Kidney (tissue), 13 donors: ENCODE measurements at regions not wholly inside any gene's neighbourhood (a gene's known extent, or its start where the extent isn't known, plus 50 kb on each side); places are given as distances from the start of the nearest gene placed in this dataset.
"Not testable (repeated sequence)": the region's sequence is repeated elsewhere in the genome, so short reads cannot be mapped to it uniquely, and the experiment has no call there.

Experiments used
- DNase-seq, 5 donors: peaks; one replicate each; pipeline ENCODE4 v3.0.0-alpha.2; 2013 to 2020
- FAIRE-seq: peaks from 2 replicates; lab custom pipeline; 2012; peaks lifted over from hg19 to GRCh38; lab: Jason Lieb, UNC
- H3K27ac ChIP-seq, 2 donors: one replicate each; pipeline ENCODE4 v1.7.0; 2013; ENCODE audit warnings: low read depth in 2 of 2, low read length in 2 of 2, inconsistent platforms in 1 of 2
- H3K27me3 ChIP-seq: one replicate; pipeline ENCODE4 v1.7.1; 2013; ENCODE audit warnings: low read length, inconsistent platforms; ENCODE audit not compliant: control insufficient read depth, insufficient read depth
- H3K36me3 ChIP-seq, 3 donors: one replicate each; pipeline versions ENCODE4 v1.7.0 to v1.7.1; 2013; ENCODE audit warnings: low read length in 3 of 3, control low read depth in 1 of 3, inconsistent platforms in 1 of 3; ENCODE audit not compliant: insufficient read depth in 3 of 3, control insufficient read depth in 2 of 3
- H3K4me1 ChIP-seq, 3 donors: one replicate each; pipeline versions ENCODE4 v1.7.0 to v1.7.1; 2013; ENCODE audit warnings: low read length in 3 of 3, inconsistent platforms in 1 of 3, low read depth in 1 of 3; ENCODE audit not compliant: control insufficient read depth in 2 of 3, insufficient read depth in 2 of 3
- H3K4me3 ChIP-seq, 3 donors: one replicate each; pipeline versions ENCODE4 v1.7.0 to v1.8.1; 2013; ENCODE audit warnings: low read length in 3 of 3, control low read depth in 1 of 3, inconsistent platforms in 1 of 3
- H3K9ac ChIP-seq, 3 donors: one replicate each; pipeline versions ENCODE4 v1.7.0 to v1.7.1; 2013; ENCODE audit warnings: low read length in 3 of 3, control low read depth in 1 of 3, inconsistent platforms in 1 of 3
- H3K9me3 ChIP-seq, 3 donors: one replicate each; pipeline versions ENCODE4 v1.7.0 to v1.7.1; 2013; ENCODE audit warnings: low read length in 3 of 3, control low read depth in 1 of 3, inconsistent platforms in 1 of 3; ENCODE audit not compliant: control insufficient read depth in 2 of 3, insufficient read depth in 1 of 3
- intact Hi-C: fragments of 100-400 bp; cut with DNase I; formaldehyde crosslinking; loops from one replicate; pipeline ENCODE4 v1.11.1; 2022
- TF ChIP-seq, protein P1 (sequence below): IDR thresholded peaks from 3 replicates; pipeline ENCODE4 v1.5.1; 2012; ENCODE audit warnings: mild to moderate bottlenecking, moderate library complexity, borderline replicate concordance; ENCODE audit not compliant: insufficient read depth; ENCODE audit errors: extremely low read depth
- donor health status: control.
- donor health status: control.
- donor health status: control.
- donor health status: control.
- donor health status: control.
- donor health status: DM: yes; HTN: yes; CAD: no.
- donor health status: Normal renal cell carcinoma (clear cell type).

DNA sequence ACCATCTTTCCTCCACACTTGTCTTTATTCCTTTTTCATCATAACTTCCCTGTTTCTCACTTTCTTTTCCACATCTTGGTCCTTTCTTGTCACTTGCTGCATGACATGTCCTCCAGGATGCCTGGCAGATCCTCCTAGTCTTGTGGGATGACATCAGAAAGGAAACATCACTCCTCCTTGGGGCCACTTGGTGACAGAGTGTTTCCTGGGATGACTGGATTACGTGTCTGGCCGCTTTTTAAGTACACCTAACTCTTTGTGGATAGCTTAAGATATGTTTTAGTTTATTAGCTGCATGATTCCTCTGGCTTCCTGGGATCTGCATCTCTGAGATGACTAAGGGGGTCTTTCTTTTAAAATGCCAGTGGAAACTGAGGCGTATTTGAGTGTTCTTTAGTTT lies 363.5 kb upstream of the FRG2C start:
- peak in 1 of 5 donors; percentile 25 for DNase-seq
- H3K9me3 ChIP-seq, result no peaks in the 10 kb centered on the region
- TF ChIP-seq, protein P1, sequence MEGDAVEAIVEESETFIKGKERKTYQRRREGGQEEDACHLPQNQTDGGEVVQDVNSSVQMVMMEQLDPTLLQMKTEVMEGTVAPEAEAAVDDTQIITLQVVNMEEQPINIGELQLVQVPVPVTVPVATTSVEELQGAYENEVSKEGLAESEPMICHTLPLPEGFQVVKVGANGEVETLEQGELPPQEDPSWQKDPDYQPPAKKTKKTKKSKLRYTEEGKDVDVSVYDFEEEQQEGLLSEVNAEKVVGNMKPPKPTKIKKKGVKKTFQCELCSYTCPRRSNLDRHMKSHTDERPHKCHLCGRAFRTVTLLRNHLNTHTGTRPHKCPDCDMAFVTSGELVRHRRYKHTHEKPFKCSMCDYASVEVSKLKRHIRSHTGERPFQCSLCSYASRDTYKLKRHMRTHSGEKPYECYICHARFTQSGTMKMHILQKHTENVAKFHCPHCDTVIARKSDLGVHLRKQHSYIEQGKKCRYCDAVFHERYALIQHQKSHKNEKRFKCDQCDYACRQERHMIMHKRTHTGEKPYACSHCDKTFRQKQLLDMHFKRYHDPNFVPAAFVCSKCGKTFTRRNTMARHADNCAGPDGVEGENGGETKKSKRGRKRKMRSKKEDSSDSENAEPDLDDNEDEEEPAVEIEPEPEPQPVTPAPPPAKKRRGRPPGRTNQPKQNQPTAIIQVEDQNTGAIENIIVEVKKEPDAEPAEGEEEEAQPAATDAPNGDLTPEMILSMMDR, result no peak

DNA sequence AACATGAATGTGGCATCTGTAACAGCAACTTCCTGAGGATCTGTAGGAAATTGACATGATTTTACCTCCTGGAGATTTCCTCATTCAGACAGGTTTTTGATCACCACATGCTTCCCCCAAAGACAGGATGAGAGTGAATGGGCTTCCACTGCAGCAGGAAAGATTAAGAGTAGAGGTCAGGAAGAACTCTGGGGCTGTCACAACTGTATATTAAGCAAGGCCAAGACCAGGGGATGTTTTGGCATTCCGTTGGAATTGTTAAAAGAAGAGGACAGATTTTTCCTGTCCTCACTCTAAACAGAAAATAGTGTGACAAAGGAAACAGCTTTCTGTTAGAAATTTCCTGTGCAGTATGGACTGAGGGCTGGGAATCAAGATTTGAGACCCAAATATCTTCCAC lies 363.1 kb upstream of the FRG2C start:
- H3K27ac ChIP-seq, intact Hi-C loops, H3K9me3 ChIP-seq, H3K9ac ChIP-seq, H3K27me3 ChIP-seq, H3K4me3 ChIP-seq, H3K4me1 ChIP-seq, H3K36me3 ChIP-seq, FAIRE-seq: not testable (repeated sequence)
- DNase-seq, result peak in 1 of 5 donors; percentile 38

More for the DNA sequence above, 363.5 kb upstream of the FRG2C start:
- Histone ChIP-seq H3K27ac (no peak overlapping the region), H3K4me3 (no peak overlapping the region), H3K9ac (no peak overlapping the region), H3K36me3 (no peaks in the 10 kb centered on the region), H3K27me3 (no peaks in the 10 kb centered on the region), H3K4me1 (no peaks in the 10 kb centered on the region)
- intact Hi-C loops, result no loop called here
- no peak for FAIRE-seq

DNA sequence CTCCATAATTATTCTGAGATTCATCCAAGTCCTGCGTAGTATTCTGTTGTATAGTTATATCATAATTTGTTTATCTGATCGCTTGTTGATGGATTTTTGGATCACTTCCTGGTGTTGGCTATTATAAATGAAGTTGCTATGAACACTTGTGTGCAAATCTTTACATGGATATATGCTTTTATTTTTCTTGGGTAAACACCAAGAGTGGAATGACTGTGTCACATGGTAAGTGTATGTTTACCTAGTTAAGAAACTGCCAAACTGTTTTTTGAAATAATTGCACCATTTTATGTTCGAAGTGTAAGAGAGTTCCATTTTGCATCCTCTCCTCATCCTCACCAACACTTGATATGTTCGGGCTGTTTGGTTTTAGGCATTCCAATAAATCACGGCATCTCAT lies 360.4 kb upstream of the FRG2C start:
- Histone ChIP-seq H3K36me3 (no peaks in the 10 kb centered on the region), H3K27ac (no peak overlapping the region), H3K4me3 (no peak overlapping the region), H3K4me1 (no peaks in the 10 kb centered on the region), H3K9me3 (no peaks in the 10 kb centered on the region), H3K9ac (no peak overlapping the region), H3K27me3 (no peaks in the 10 kb centered on the region)
- TF ChIP-seq, protein P1, result no peak
- intact Hi-C loops, result no loop called here
- FAIRE-seq (no peak), DNase-seq (peak in 2 of 5 donors; percentile 13 to 43)

DNA sequence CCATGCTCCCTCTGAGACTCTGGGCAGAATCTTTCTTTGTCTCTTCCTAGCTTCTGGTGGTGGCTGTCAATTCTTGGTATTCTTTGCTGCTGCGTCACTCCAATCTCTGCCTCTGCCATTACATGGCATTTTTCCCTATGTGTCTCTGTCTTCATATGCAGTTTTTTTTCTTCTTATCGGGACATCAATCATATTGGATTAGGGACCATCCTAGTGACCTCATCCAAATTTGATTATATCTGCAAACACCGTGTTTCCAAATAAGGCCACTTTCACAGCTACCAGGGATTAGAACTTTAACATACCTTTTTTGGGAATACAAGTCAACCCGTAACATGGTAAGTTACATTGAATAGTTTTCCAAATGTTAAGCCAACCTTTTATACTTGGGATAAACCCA lies 358.2 kb upstream of the FRG2C start:
- no peak for DNase-seq
- H3K4me1 ChIP-seq, result no peaks in the 10 kb centered on the region
- no peak overlapping the region for H3K9ac ChIP-seq
- no peak overlapping the region for H3K27ac ChIP-seq
- H3K36me3 ChIP-seq, result no peaks in the 10 kb centered on the region
- H3K27me3 ChIP-seq, result no peaks in the 10 kb centered on the region
- H3K9me3 ChIP-seq, result no peaks in the 10 kb centered on the region
- no peak for FAIRE-seq
- intact Hi-C loops, result no loop called here
- no peak overlapping the region for H3K4me3 ChIP-seq
- TF ChIP-seq, protein P1, result no peak

DNA sequence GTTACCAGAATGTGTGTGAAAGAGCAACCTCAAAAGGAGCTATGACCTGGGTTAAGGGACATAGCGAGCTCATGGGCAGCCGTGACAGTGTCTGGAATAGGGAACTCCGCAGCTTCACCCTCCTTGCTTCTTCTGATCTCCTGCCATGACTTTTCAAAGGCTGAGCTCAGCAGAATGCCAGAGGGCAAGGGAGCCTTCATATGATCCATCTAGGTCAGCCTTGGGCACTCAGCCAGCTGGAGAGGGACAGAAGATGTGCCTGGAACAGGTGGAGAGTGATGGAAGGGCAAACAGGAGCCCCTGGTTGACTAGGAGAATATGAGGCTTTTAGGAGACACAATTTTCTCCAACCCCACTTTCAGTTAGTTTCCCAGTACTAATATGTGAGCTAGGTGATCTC lies 352.8 kb upstream of the FRG2C start:
- FAIRE-seq, intact Hi-C loops: not testable (repeated sequence)

DNA sequence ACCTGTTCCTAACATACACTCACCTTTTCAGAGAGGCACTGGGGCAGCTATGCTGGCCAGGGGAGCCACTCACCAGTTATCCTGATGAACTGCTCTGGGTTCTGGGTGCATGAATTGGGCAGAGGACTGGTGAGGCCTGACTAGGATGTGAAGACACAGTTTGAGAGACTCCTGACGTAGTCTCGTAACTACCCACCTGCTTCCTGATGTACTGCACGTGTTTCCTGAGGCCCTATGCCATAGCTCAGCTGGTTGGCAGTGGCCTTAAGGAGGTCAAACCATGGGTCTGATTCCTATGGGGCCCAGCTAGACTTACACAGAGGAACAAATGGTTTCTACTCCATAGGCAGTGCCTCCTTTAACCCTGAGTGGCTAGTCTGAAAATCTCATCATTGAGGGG lies 351.7 kb upstream of the FRG2C start:
- H3K36me3 ChIP-seq, H3K27me3 ChIP-seq, H3K4me1 ChIP-seq, H3K9me3 ChIP-seq, H3K9ac ChIP-seq, FAIRE-seq, H3K4me3 ChIP-seq, intact Hi-C loops, H3K27ac ChIP-seq, DNase-seq: not testable (repeated sequence)

More for the DNA sequence above, 352.8 kb upstream of the FRG2C start:
- DNase-seq, H3K4me3 ChIP-seq, H3K4me1 ChIP-seq, H3K9ac ChIP-seq, H3K9me3 ChIP-seq, H3K36me3 ChIP-seq, H3K27me3 ChIP-seq, H3K27ac ChIP-seq: not testable (repeated sequence)
